ENCODE measurements at regions not wholly inside any gene's neighbourhood (a gene's known extent, or its start where the extent isn't known, plus 50 kb on each side); places are given as distances from the start of the nearest gene placed in this dataset.

DNA sequence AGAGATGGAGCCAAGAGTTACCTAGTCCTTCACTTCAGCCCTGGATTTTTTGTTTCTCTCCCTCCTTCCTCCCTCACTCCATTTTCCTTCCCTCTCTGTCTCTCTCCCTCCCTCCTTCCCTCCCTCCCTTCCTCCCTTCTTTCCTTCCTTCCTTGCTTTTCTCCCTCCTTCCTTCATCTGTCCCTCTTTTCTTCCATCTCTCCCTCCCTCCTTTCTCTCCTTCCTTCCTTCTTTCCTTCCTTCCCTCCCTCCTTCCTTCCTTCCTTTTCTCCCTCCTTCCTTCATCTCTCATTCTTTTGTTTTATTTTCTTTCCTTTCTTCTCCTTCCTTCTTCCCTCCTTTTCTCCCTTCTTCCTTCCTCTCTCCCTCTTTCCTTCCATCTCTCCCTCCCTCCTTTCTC is 283.5 kb downstream of the MAF start:
- TF ChIP-seq HNRNPUL1 (IDR thresholded peaks at IDR 0.05; ENCODE audit: low read length) (no peak), ZEB2 (IDR thresholded peaks at IDR 0.05) (no peak), NFIC (IDR thresholded peaks at IDR 0.05) (no peak), MTF1 (CRISPR knock-in tag; IDR thresholded peaks at IDR 0.05; ENCODE audit: borderline replicate concordance) (no peak), FUS (optimal IDR thresholded peaks at IDR 0.05; ENCODE audit: low read depth, low read length) (no peak), OTX1 (CRISPR knock-in tag; IDR thresholded peaks at IDR 0.05) (0 out of 2 replicates have a peak, but pooled peaks have one; percentile 47), NR4A1 (CRISPR knock-in tag; IDR thresholded peaks at IDR 0.05) (no peak), NR4A1 (tag; IDR thresholded peaks at IDR 0.05) (no peak), EHMT2 (IDR thresholded peaks at IDR 0.05) (no peak), RNF2 (IDR thresholded peaks at IDR 0.05) (no peak), ZNF707 (CRISPR knock-in tag; conservative IDR thresholded peaks at IDR 0.05) (no peak)
- TF ChIP-seq, protein P1, sequence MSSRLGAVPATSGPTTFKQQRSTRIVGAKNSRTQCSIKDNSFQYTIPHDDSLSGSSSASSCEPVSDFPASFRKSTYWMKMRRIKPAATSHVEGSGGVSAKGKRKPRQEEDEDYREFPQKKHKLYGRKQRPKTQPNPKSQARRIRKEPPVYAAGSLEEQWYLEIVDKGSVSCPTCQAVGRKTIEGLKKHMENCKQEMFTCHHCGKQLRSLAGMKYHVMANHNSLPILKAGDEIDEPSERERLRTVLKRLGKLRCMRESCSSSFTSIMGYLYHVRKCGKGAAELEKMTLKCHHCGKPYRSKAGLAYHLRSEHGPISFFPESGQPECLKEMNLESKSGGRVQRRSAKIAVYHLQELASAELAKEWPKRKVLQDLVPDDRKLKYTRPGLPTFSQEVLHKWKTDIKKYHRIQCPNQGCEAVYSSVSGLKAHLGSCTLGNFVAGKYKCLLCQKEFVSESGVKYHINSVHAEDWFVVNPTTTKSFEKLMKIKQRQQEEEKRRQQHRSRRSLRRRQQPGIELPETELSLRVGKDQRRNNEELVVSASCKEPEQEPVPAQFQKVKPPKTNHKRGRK (tag; IDR thresholded peaks at IDR 0.05): peak; percentile 83
- TF ChIP-seq, protein P2, sequence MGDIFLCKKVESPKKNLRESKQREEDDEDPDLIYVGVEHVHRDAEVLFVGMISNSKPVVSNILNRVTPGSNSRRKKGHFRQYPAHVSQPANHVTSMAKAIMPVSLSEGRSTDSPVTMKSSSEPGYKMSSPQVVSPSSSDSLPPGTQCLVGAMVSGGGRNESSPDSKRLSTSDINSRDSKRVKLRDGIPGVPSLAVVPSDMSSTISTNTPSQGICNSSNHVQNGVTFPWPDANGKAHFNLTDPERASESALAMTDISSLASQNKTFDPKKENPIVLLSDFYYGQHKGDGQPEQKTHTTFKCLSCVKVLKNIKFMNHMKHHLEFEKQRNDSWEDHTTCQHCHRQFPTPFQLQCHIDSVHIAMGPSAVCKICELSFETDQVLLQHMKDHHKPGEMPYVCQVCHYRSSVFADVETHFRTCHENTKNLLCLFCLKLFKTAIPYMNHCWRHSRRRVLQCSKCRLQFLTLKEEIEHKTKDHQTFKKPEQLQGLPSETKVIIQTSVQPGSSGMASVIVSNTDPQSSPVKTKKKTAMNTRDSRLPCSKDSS (IDR thresholded peaks at IDR 0.05; ENCODE audit: low read depth, partially characterized antibody): no peak
- TF ChIP-seq, protein P3, sequence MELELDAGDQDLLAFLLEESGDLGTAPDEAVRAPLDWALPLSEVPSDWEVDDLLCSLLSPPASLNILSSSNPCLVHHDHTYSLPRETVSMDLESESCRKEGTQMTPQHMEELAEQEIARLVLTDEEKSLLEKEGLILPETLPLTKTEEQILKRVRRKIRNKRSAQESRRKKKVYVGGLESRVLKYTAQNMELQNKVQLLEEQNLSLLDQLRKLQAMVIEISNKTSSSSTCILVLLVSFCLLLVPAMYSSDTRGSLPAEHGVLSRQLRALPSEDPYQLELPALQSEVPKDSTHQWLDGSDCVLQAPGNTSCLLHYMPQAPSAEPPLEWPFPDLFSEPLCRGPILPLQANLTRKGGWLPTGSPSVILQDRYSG (tag; conservative IDR thresholded peaks at IDR 0.05; ENCODE audit: low read depth): no peak
- TF ChIP-seq, protein P4, sequence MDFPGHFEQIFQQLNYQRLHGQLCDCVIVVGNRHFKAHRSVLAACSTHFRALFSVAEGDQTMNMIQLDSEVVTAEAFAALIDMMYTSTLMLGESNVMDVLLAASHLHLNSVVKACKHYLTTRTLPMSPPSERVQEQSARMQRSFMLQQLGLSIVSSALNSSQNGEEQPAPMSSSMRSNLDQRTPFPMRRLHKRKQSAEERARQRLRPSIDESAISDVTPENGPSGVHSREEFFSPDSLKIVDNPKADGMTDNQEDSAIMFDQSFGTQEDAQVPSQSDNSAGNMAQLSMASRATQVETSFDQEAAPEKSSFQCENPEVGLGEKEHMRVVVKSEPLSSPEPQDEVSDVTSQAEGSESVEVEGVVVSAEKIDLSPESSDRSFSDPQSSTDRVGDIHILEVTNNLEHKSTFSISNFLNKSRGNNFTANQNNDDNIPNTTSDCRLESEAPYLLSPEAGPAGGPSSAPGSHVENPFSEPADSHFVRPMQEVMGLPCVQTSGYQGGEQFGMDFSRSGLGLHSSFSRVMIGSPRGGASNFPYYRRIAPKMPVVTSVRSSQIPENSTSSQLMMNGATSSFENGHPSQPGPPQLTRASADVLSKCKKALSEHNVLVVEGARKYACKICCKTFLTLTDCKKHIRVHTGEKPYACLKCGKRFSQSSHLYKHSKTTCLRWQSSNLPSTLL (IDR thresholded peaks at IDR 0.05): no peak
- TF ChIP-seq, protein P5, sequence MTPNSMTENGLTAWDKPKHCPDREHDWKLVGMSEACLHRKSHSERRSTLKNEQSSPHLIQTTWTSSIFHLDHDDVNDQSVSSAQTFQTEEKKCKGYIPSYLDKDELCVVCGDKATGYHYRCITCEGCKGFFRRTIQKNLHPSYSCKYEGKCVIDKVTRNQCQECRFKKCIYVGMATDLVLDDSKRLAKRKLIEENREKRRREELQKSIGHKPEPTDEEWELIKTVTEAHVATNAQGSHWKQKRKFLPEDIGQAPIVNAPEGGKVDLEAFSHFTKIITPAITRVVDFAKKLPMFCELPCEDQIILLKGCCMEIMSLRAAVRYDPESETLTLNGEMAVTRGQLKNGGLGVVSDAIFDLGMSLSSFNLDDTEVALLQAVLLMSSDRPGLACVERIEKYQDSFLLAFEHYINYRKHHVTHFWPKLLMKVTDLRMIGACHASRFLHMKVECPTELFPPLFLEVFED (CRISPR knock-in tag; conservative IDR thresholded peaks at IDR 0.05): peak; percentile 47; the same call in 1 of the 2 replicates
- in situ Hi-C loops (cut with MboI): no loop called here
- no peak overlapping the region for H2AFZ ChIP-seq (ENCODE audit: low read depth, low read length)
- FAIRE-seq (no peak), DNase-seq (ENCODE audit: extremely low read depth in 1 of 4, low spot score in 3 of 4) (no peak), ATAC-seq (no peak)
- H3K27ac ChIP-seq (ENCODE audit: extremely low read depth, low read depth, low read length): no peak overlapping the region
- H3K27me3 ChIP-seq (ENCODE audit: control insufficient read depth in 2 of 2, insufficient read depth in 2 of 2, low read length in 2 of 2): peaks cover 6 to 26% of the 10 kb centered on the region in 2 experiments; a peak in 4 of 5 replicates
- 0 out of 2 replicates have a peak, but pooled peaks cover 4% of the 10 kb centered on the region for H4K20me1 ChIP-seq (replicated peaks; ENCODE audit: control insufficient read depth, insufficient read depth, low read length)
- intact Hi-C loops (cut with micrococcal nuclease): no loop called here
- no TSS peak for BruUV-seq (replicated peaks)
- H3K4me3 ChIP-seq: no peak overlapping the region
- ChIA-PET POLR2A (interaction anchor here (1.3 kb wide), 1 partner anchor 8 kb away, joined by 3 read pairs; no protein-coding TSS in a partner anchor), CTCF (ENCODE audit: low intra/inter-chr PET ratio) (no interaction called here)
- H3K36me3 ChIP-seq (ENCODE audit: control insufficient read depth, insufficient read depth, low read length): no peaks in the 10 kb centered on the region
- no peaks in the 10 kb centered on the region for H3K9me3 ChIP-seq (replicated peaks; ENCODE audit: control insufficient read depth, insufficient read depth, low read depth, low read length)
- no peaks in the 10 kb centered on the region for H3K79me2 ChIP-seq (ENCODE audit: control insufficient read depth, insufficient read depth, low read length)
- no peak overlapping the region for H3K4me2 ChIP-seq (ENCODE audit: insufficient read depth, low read length)
- no peaks in the 10 kb centered on the region for H3K9me1 ChIP-seq (ENCODE audit: control insufficient read depth, insufficient read depth, low read length)
- H3K4me1 ChIP-seq (replicated peaks in 1 of 2; ENCODE audit: control insufficient read depth in 2 of 2, insufficient read depth in 2 of 2, low read length in 2 of 2): no peaks in the 10 kb centered on the region
- no peak overlapping the region for H3K9ac ChIP-seq (ENCODE audit: insufficient read depth in 1 of 2, low read depth in 2 of 2, low read length in 2 of 2)
